ENCODE measurements at regions not wholly inside any gene's neighbourhood (a gene's known extent, or its start where the extent isn't known, plus 50 kb on each side); places are given as distances from the start of the nearest gene placed in this dataset.

DNA sequence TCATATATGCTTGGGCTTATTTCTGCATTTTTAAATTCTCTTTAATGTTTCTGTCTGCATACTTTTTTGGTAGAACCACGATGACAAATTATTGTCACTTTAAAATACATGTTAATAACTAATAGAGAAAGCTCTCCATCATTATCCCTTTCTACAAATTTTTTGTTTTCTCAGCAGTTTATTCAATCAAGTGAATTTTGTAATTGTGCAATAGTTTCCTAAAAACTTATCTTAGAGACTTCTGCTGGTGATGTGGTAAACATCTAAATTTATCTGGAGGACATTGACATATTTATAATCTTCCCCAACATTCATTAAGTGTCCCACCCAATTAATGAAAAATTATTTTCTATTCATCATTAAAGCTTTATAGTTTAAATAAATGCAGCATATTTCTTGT is 215.3 kb downstream of the MEX3B start:
- H3K4me1 Mint-ChIP-seq, result peaks cover 10% of the 10 kb centered on the region
- no peaks in the 10 kb centered on the region for H3K27me3 Mint-ChIP-seq (ENCODE audit: low read depth)
- ChIA-PET CTCF (no interaction called here), POLR2A (no interaction called here)
- H3K36me3 Mint-ChIP-seq, result no peaks in the 10 kb centered on the region
- TF ChIP-seq PRRX2 (CRISPR knock-in tag; IDR thresholded peaks at IDR 0.05) (no peak), AFF4 (CRISPR knock-in tag; IDR thresholded peaks at IDR 0.05; ENCODE audit: borderline replicate concordance) (no peak), SP1 (CRISPR knock-in tag; conservative IDR thresholded peaks at IDR 0.05) (no peak), NR1H2 (CRISPR knock-in tag; IDR thresholded peaks at IDR 0.05) (no peak), CDX4 (CRISPR knock-in tag; IDR thresholded peaks at IDR 0.05; ENCODE audit: borderline replicate concordance) (no peak), TP53 (CRISPR knock-in tag; IDR thresholded peaks at IDR 0.05) (no peak), ZNF263 (CRISPR knock-in tag; IDR thresholded peaks at IDR 0.05; ENCODE audit: low read depth) (no peak), GRHL2 (CRISPR knock-in tag; IDR thresholded peaks at IDR 0.05; ENCODE audit: insufficient replicate concordance, severe bottlenecking) (no peak), SMAD4 (CRISPR knock-in tag; IDR thresholded peaks at IDR 0.05) (no peak), RORB (CRISPR knock-in tag; IDR thresholded peaks at IDR 0.05) (no peak), ZNF232 (CRISPR knock-in tag; IDR thresholded peaks at IDR 0.05) (no peak), OVOL2 (CRISPR knock-in tag; IDR thresholded peaks at IDR 0.05; ENCODE audit: borderline replicate concordance) (no peak), TCF7 (CRISPR knock-in tag; IDR thresholded peaks at IDR 0.05; ENCODE audit: low read depth) (no peak)
- TF ChIP-seq, protein P1, sequence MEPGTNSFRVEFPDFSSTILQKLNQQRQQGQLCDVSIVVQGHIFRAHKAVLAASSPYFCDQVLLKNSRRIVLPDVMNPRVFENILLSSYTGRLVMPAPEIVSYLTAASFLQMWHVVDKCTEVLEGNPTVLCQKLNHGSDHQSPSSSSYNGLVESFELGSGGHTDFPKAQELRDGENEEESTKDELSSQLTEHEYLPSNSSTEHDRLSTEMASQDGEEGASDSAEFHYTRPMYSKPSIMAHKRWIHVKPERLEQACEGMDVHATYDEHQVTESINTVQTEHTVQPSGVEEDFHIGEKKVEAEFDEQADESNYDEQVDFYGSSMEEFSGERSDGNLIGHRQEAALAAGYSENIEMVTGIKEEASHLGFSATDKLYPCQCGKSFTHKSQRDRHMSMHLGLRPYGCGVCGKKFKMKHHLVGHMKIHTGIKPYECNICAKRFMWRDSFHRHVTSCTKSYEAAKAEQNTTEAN (CRISPR knock-in tag; IDR thresholded peaks at IDR 0.05), result no peak
- TF ChIP-seq, protein P2, sequence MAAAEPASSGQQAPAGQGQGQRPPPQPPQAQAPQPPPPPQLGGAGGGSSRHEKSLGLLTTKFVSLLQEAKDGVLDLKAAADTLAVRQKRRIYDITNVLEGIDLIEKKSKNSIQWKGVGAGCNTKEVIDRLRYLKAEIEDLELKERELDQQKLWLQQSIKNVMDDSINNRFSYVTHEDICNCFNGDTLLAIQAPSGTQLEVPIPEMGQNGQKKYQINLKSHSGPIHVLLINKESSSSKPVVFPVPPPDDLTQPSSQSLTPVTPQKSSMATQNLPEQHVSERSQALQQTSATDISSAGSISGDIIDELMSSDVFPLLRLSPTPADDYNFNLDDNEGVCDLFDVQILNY (CRISPR knock-in tag; IDR thresholded peaks at IDR 0.05), result no peak
- TF ChIP-seq, protein P3, sequence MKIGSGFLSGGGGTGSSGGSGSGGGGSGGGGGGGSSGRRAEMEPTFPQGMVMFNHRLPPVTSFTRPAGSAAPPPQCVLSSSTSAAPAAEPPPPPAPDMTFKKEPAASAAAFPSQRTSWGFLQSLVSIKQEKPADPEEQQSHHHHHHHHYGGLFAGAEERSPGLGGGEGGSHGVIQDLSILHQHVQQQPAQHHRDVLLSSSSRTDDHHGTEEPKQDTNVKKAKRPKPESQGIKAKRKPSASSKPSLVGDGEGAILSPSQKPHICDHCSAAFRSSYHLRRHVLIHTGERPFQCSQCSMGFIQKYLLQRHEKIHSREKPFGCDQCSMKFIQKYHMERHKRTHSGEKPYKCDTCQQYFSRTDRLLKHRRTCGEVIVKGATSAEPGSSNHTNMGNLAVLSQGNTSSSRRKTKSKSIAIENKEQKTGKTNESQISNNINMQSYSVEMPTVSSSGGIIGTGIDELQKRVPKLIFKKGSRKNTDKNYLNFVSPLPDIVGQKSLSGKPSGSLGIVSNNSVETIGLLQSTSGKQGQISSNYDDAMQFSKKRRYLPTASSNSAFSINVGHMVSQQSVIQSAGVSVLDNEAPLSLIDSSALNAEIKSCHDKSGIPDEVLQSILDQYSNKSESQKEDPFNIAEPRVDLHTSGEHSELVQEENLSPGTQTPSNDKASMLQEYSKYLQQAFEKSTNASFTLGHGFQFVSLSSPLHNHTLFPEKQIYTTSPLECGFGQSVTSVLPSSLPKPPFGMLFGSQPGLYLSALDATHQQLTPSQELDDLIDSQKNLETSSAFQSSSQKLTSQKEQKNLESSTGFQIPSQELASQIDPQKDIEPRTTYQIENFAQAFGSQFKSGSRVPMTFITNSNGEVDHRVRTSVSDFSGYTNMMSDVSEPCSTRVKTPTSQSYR (CRISPR knock-in tag; IDR thresholded peaks at IDR 0.05), result no peak
- no peak for DNase-seq (ENCODE audit: low spot score)
- H3K27ac Mint-ChIP-seq, result no peak overlapping the region
- no peaks in the 10 kb centered on the region for H3K9me3 Mint-ChIP-seq
- H3K4me3 Mint-ChIP-seq, result no peak overlapping the region
- no peak for ATAC-seq

- no peaks in the 10 kb centered on the region for H3K36me3 Mint-ChIP-seq
- CTCF ChIA-PET, result no interaction called here
- POLR2A ChIA-PET, result no interaction called here
- no peak for ATAC-seq
- H3K27ac Mint-ChIP-seq, result no peak overlapping the region
- H3K4me1 Mint-ChIP-seq, result peaks cover 10% of the 10 kb centered on the region
- H3K4me3 Mint-ChIP-seq, result no peak overlapping the region
- TF ChIP-seq GTF2I (CRISPR knock-in tag; conservative IDR thresholded peaks at IDR 0.05), result 0 out of 2 replicates have a peak, but pooled peaks have one; percentile 27
- TF ChIP-seq ZNF138 (CRISPR knock-in tag; conservative IDR thresholded peaks at IDR 0.05), result no peak
- TF ChIP-seq ZSCAN18 (CRISPR knock-in tag; IDR thresholded peaks at IDR 0.05), result no peak
- H3K27me3 Mint-ChIP-seq (ENCODE audit: low read depth), result no peaks in the 10 kb centered on the region
- H3K9me3 Mint-ChIP-seq, result 0 out of 2 replicates have a peak, but pooled peaks cover 2% of the 10 kb centered on the region
- no peak for DNase-seq (ENCODE audit: low spot score)
These were observed 215.9 kb downstream of the MEX3B start for GRCh38 chr15:81829918-81830317.
